Right cardiac atrium (tissue), 5 donors: ENCODE measurements at regions not wholly inside any gene's neighbourhood (a gene's known extent, or its start where the extent isn't known, plus 50 kb on each side); places are given as distances from the start of the nearest gene placed in this dataset.
"Not testable (repeated sequence)": the region's sequence is repeated elsewhere in the genome, so short reads cannot be mapped to it uniquely, and the experiment has no call there.

Experiments
- ATAC-seq, 2 donors: fragments of 200-7000 bp; cut with Tn5 transposase; one replicate each; pipeline versions ENCODE4 v1.8.0 to v1.9.1; 2020; ENCODE audit warnings: moderate library complexity in 2 of 2, mild to moderate bottlenecking in 1 of 2
- DNase-seq, 3 donors: peaks; one replicate each; pipeline ENCODE4 v3.0.0-alpha.2; 2020
- H3K27ac ChIP-seq: one replicate; pipeline ENCODE4 v1.5.1; 2013; ENCODE audit warnings: mild to moderate bottlenecking, low read length, control low read depth, moderate library complexity
- H3K27me3 ChIP-seq: one replicate; pipeline ENCODE4 v1.6.1; 2013; ENCODE audit not compliant: control insufficient read depth, insufficient read depth
- H3K4me1 ChIP-seq: one replicate; pipeline ENCODE4 v1.6.1; 2013; ENCODE audit warnings: low read length; ENCODE audit not compliant: control insufficient read depth, insufficient read depth
- H3K4me3 ChIP-seq: one replicate; pipeline ENCODE4 v1.5.1; 2013; ENCODE audit warnings: low read length, control low read depth
- H3K9me3 ChIP-seq: one replicate; pipeline ENCODE4 v1.6.1; 2013; ENCODE audit warnings: low read length; ENCODE audit not compliant: control insufficient read depth
- WGBS: extraction: QIAGEN DNeasy Blood & Tissue Kit; methylation state at CpG from one replicate; pipeline ENCODE4 v1.1.7; 2013; 5-methylcytosine and 5-hydroxymethylcytosine counted together
- intact Hi-C, 4 donors: fragments of 100-400 bp; cut with DNase I; formaldehyde crosslinking; loops; one replicate each; pipeline versions ENCODE4 v1.11.0 to v1.14.0; 2022 to 2023
- donor health status: healthy with polysubstance abuse.
- donor health status: DM: no; HTN: yes; CAD: no.
- donor health status: DM: no; HTN: no; CAD: no.
- donor health status: DM: no; HTN: yes; CAD: no; lungs with severe emphysema.
- donor health status: DM: yes; HTN: yes; CAD: no.

GRCh38 chr6:140677781-140678528 is 1303.5 kb upstream of the CITED2 start:
- Histone ChIP-seq H3K27me3 (no peaks in the 10 kb centered on the region), H3K4me1 (no peaks in the 10 kb centered on the region), H3K9me3 (no peaks in the 10 kb centered on the region), H3K27ac (no peak overlapping the region), H3K4me3 (no peak overlapping the region)
- DNase-seq, result no peak
- intact Hi-C loops, result no loop called here
- ATAC-seq, result no peak
- WGBS, result 66% methylated on average over 5 of the region's 5 CpGs

GRCh38 chr6:140671926-140672325 is 1297.5 kb upstream of the CITED2 start:
- intact Hi-C loops, result no loop called here
- Histone ChIP-seq H3K4me3 (no peak overlapping the region), H3K27ac (no peak overlapping the region), H3K27me3 (no peaks in the 10 kb centered on the region), H3K4me1 (no peaks in the 10 kb centered on the region), H3K9me3 (no peaks in the 10 kb centered on the region)
- no peak for DNase-seq
- 74% methylated on average over 2 of the region's 2 CpGs for WGBS
- ATAC-seq, result no peak

GRCh38 chr6:140670021-140670420 is 1295.6 kb upstream of the CITED2 start:
- no peak for ATAC-seq
- Histone ChIP-seq H3K4me3 (no peak overlapping the region), H3K27ac (no peak overlapping the region), H3K9me3 (no peaks in the 10 kb centered on the region), H3K4me1 (no peaks in the 10 kb centered on the region), H3K27me3 (no peaks in the 10 kb centered on the region)
- no peak for DNase-seq
- intact Hi-C loops, result no loop called here
- 56% methylated on average over 1 of the region's 1 CpG for WGBS

GRCh38 chr6:140669321-140669720 is 1294.9 kb upstream of the CITED2 start:
- no peak for ATAC-seq
- Histone ChIP-seq H3K4me1 (no peaks in the 10 kb centered on the region), H3K4me3 (no peak overlapping the region), H3K9me3 (no peaks in the 10 kb centered on the region), H3K27ac (no peak overlapping the region), H3K27me3 (no peaks in the 10 kb centered on the region)
- intact Hi-C loops, result no loop called here
- no peak for DNase-seq
- WGBS, result 84% methylated on average over 3 of the region's 3 CpGs

GRCh38 chr6:140663772-140664171 is 1289.3 kb upstream of the CITED2 start:
- Histone ChIP-seq H3K4me1 (no peaks in the 10 kb centered on the region), H3K4me3 (no peak overlapping the region), H3K9me3 (no peaks in the 10 kb centered on the region), H3K27ac (no peak overlapping the region), H3K27me3 (no peaks in the 10 kb centered on the region)
- intact Hi-C loops, result no loop called here
- WGBS, result 92% methylated on average over 2 of the region's 2 CpGs
- DNase-seq (no peak), ATAC-seq (no peak)

- intact Hi-C loops, result no loop called here
- 91% methylated on average over 2 of the region's 2 CpGs for WGBS
- DNase-seq (no peak), ATAC-seq (no peak)
- no peak overlapping the region for H3K27ac ChIP-seq
- H3K9me3 ChIP-seq, result no peaks in the 10 kb centered on the region
- no peaks in the 10 kb centered on the region for H3K27me3 ChIP-seq
- H3K4me1 ChIP-seq, result no peaks in the 10 kb centered on the region
- no peak overlapping the region for H3K4me3 ChIP-seq
These were observed 1288.6 kb upstream of the CITED2 start for GRCh38 chr6:140663094-140663493.

GRCh38 chr6:140661691-140662090 is 1287.2 kb upstream of the CITED2 start:
- intact Hi-C loops, result no loop called here
- ATAC-seq (no peak), DNase-seq (no peak)
- whole genome bisulfite sequencing, result 70% methylated on average over 3 of the region's 3 CpGs
- no peaks in the 10 kb centered on the region for H3K9me3 ChIP-seq
- H3K4me3 ChIP-seq, result no peak overlapping the region
- H3K4me1 ChIP-seq, result no peaks in the 10 kb centered on the region
- H3K27me3 ChIP-seq, result no peaks in the 10 kb centered on the region
- no peak overlapping the region for H3K27ac ChIP-seq

GRCh38 chr6:140660295-140660694 is 1285.8 kb upstream of the CITED2 start:
- intact Hi-C loops, result no loop called here
- no peak for ATAC-seq
- WGBS, result 57% methylated on average over 2 of the region's 2 CpGs

GRCh38 chr6:140653972-140654371 is 1279.5 kb upstream of the CITED2 start:
- intact Hi-C loops, result no loop called here
- Histone ChIP-seq H3K27me3 (no peaks in the 10 kb centered on the region), H3K4me1 (no peaks in the 10 kb centered on the region), H3K9me3 (no peaks in the 10 kb centered on the region), H3K4me3 (no peak overlapping the region), H3K27ac (no peak overlapping the region)
- ATAC-seq, result no peak
- no peak for DNase-seq

More at GRCh38 chr6:140660295-140660694, 1285.8 kb upstream of the CITED2 start:
- Histone ChIP-seq H3K27me3 (no peaks in the 10 kb centered on the region), H3K27ac (no peak overlapping the region), H3K4me1 (no peaks in the 10 kb centered on the region), H3K4me3 (no peak overlapping the region), H3K9me3 (no peaks in the 10 kb centered on the region)
- DNase-seq, result no peak

- Histone ChIP-seq H3K27ac (no peak overlapping the region), H3K9me3 (no peaks in the 10 kb centered on the region), H3K4me3 (no peak overlapping the region), H3K27me3 (no peaks in the 10 kb centered on the region), H3K4me1 (no peaks in the 10 kb centered on the region)
- DNase-seq, result no peak
- intact Hi-C loops, result no loop called here
- no peak for ATAC-seq
These were observed 1279.1 kb upstream of the CITED2 start for GRCh38 chr6:140653506-140653905.

- H3K27ac ChIP-seq, H3K4me3 ChIP-seq, H3K27me3 ChIP-seq, H3K4me1 ChIP-seq, ATAC-seq, DNase-seq, intact Hi-C loops, H3K9me3 ChIP-seq: not testable (repeated sequence)
- WGBS, result 89% methylated on average over 3 of the region's 3 CpGs
These were observed 1275.1 kb upstream of the CITED2 start for GRCh38 chr6:140649502-140649901.

- intact Hi-C loops, ATAC-seq, H3K4me3 ChIP-seq, H3K27me3 ChIP-seq, H3K27ac ChIP-seq, H3K9me3 ChIP-seq, H3K4me1 ChIP-seq, DNase-seq: not testable (repeated sequence)
These were observed 1272.9 kb upstream of the CITED2 start for GRCh38 chr6:140647322-140647721.
